NCI-H748 (cell line): ENCODE measurements at regions not wholly inside any gene's neighbourhood (a gene's known extent, or its start where the extent isn't known, plus 50 kb on each side); places are given as distances from the start of the nearest gene placed in this dataset.
A peak's percentile ranks its signal among the peaks of the same experiment; 100 is the strongest.
"Not testable (repeated sequence)": the region's sequence is repeated elsewhere in the genome, so short reads cannot be mapped to it uniquely, and the experiment has no call there.

Experiments
- DNase-seq: peaks from one replicate; lab custom pipeline; 2025; ENCODE audit not compliant: unreplicated experiment; lab: John Stamatoyannopoulos, UW

GRCh38 chr18:34350778-34351177 lies 126.1 kb upstream of the NOL4 start:
- DNase-seq = no peak

GRCh38 chr18:34352385-34353163 lies 127.9 kb upstream of the NOL4 start:
- peak; percentile 99 for DNase-seq

DNA sequence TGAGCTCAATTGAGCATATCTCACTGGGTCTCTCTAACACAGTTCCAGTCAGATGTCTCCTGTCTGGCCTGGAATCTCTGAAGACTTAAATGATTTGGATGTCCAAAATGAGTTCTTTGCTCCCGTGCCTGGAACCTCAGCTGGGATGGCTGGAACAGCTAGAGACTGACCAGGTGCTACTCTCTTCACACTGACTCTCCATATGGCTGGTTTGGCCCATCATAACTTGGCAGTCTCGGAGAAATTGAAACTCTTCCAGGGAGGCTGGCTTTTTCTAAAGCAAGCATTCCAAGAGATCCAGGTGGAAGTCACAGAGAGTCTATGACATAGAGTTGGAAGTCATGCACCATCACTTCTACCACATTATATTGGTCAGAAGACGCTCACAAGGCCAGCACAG lies 129.6 kb upstream of the NOL4 start:
- DNase-seq = no peak

- DNase-seq = no peak
Measured at GRCh38 chr18:34357944-34358580, 133.3 kb upstream of the NOL4 start.

DNA sequence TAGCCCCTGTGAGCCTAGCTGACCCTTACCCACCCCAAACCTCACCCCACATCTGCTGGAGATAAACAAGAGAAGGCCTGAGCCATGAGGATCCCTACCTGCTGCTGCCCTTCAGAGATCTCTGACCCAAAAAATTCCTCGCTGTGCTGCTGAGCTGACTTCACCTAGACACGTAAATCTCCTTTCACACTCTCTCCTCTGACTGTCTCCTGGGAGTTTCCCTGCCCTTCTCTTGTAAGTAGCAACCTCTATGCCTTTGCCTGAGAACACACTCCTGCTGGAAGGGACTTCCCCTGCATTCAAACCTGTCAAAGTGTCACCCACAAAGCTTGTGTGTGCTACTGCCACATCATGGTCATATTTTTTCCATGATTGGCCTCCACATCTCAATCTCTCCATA lies 134.2 kb upstream of the NOL4 start:
- no peak for DNase-seq

- DNase-seq = peak; percentile 85
Measured at GRCh38 chr18:34364699-34365098, 140.0 kb upstream of the NOL4 start.

DNA sequence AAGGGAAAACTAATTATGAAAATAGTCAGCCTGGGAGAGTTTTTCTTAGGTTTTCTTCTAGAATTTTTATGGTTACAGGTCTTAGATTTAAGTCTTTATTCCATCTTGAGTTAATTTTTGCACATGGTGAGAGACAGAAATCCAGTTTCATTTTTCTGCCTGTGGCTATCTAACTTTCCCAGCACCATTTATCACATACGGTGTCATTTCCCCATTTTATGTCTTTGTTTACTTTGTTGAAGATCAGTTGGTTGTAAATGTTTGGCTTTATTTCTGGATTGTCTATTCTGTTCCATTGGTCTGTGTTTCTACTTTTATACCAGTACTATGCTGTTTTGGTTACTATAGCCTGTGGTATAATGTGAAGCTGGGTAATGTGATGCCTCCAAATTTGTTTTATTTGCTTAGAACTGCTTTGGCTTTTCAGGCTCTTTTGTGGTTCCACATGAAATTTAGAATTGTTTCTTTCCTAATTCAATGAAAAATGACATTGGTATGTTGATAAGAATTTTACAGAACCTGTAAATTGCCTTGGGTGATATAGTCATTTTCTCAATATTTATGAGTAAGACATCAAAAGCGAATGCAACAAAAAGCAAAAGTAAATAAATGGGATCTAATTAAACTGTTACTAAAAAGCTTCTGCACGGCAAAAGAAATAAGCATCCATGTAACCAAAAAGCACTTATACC lies 146.1 kb upstream of the NOL4 start:
- DNase-seq = peak; percentile 63

DNA sequence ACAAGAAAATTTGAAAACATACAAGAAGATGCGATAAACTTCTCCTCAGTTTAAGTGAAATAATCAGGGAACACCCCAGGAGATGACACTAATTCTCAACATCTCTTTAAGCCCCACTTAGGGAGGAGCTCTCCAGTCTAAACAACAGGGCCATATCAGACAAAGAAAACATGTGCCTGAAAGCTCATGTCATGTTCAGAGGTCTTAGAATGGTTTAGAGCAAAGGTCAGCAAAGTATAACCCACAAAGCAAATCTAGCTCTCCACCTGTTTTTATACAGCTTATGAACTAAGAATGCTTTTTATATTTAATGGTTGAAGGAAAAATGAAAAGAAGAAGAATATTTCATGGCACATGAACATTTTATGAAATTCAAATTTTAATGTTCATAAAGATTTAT lies 155.6 kb upstream of the NOL4 start:
- no peak for DNase-seq

GRCh38 chr18:34385311-34385710 lies 160.6 kb upstream of the NOL4 start:
- no peak for DNase-seq

GRCh38 chr18:34386803-34387202 lies 162.1 kb upstream of the NOL4 start:
- no peak for DNase-seq

DNA sequence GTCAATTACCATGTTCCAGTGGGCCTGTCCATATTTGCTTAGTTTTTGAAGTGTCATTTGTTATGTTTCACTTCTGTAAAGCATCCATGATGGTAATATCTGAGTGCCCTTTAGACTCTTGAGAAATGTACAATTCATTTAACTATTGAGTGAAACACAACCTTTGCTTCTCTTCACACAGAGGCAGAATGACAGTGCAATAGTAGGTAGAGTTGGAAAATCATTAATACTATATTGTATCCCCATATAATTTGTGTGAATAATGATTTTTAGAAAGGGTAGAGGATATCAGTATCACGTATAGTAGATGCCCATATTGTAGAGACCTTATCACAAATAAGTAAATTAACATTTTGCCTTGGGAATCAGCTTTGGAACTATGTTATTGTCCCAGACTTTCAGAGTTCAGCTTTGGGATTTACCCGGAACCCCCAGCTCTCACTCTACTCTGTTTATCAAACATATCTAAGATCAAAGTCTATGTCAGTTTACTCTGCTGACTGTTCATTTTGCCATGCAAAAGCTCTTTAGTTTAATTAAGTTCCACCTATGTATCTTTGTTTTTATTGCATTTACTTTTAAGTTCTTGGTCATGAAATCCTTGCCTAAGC lies 172.7 kb upstream of the NOL4 start:
- no peak for DNase-seq

- DNase-seq = no peak
Measured at GRCh38 chr18:34399892-34400291, 175.2 kb upstream of the NOL4 start.

GRCh38 chr18:34400834-34401233 lies 176.1 kb upstream of the NOL4 start:
- no peak for DNase-seq

GRCh38 chr18:34401775-34402174 lies 177.1 kb upstream of the NOL4 start:
- DNase-seq = no peak

GRCh38 chr18:34407471-34407870 lies 182.8 kb upstream of the NOL4 start:
- not testable (repeated sequence) for DNase-seq

- DNase-seq = no peak
Measured at GRCh38 chr18:34411952-34412351, 187.2 kb upstream of the NOL4 start.

DNA sequence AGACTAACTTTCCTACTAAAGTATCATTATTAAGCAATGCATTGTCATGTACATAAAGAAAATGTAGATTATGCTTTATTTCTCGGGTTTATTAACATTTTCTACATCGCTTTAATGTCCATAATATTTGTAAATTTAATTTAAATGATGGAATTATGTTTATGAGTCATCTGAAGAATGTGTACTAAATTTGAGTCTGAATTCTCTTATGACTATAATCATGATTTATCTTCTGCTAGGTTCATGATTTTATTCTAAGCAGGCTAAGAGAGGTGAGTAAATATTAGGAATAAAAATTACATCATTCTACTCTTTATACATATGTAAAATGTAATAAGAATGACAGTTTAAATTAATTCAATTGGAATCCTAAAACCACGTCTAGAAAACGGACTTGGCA lies 206.3 kb upstream of the NOL4 start:
- no peak for DNase-seq

GRCh38 chr18:34444622-34445021 lies 219.9 kb upstream of the NOL4 start:
- DNase-seq = no peak

- DNase-seq = no peak
Measured at GRCh38 chr18:34448662-34449061, 223.9 kb upstream of the NOL4 start.

DNA sequence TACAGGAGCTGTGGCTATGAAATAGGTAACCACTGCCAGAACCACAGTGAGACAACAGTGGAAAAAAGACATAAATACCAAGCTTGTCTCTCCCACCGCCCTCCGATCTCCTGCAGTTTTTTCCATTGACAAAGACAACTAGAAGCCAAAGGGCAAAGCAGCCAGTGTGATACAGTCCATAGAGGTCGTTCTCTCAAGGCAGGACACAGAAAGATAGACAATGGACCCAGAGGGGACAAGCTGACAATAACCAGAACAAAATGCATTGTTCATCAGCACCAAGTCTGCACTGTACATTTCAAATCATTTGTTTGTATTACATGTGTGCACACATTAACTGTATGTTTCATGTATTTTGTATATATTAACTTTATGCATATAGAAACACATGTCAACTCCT lies 233.0 kb upstream of the NOL4 start:
- DNase-seq = no peak

GRCh38 chr18:34458410-34458977 lies 233.8 kb upstream of the NOL4 start:
- no peak for DNase-seq
